ENCODE measurements at regions not wholly inside any gene's neighbourhood (a gene's known extent, or its start where the extent isn't known, plus 50 kb on each side); places are given as distances from the start of the nearest gene placed in this dataset.

DNA sequence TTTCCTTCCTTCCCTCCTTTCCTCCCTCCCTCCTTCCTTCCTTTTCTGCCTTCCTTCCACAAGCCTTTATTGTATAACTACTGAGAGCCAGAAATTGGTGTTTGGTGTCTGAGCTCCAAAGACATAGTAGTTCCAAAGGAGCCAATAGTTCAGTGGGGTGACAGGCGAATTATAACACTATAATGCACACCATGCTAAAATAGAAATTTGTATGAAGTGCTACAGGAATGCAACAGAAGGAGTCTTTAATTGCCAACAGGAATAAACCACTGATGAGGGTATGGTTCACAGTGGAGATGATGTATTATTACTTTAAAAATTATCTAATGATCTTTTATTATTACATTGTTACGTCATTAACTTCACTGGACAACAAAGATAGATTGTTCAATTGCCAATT, 158.8 kb upstream of the SP8 start:
- POLR2A ChIA-PET = no interaction called here
- Histone ChIP-seq H2AFZ (ENCODE audit: control insufficient read depth, low read depth, low read length) (no peak overlapping the region), H3K4me3 (no peak overlapping the region), H3K4me2 (ENCODE audit: control insufficient read depth, insufficient read depth) (no peak overlapping the region), H3K27ac (ENCODE audit: control insufficient read depth, insufficient read depth) (no peak overlapping the region), H3K36me3 (ENCODE audit: control insufficient read depth in 2 of 2, insufficient read depth in 2 of 2, low read length in 1 of 2) (no peaks in the 10 kb centered on the region), H3K27me3 (replicated peaks in 1 of 2; ENCODE audit: control insufficient read depth in 2 of 2, insufficient read depth in 2 of 2, low read length in 1 of 2) (no peaks in the 10 kb centered on the region), H4K20me1 (ENCODE audit: control insufficient read depth, insufficient read depth) (no peaks in the 10 kb centered on the region), H3K4me1 (ENCODE audit: control insufficient read depth, insufficient read depth, low read length) (no peaks in the 10 kb centered on the region), H3K9me3 (replicated peaks; ENCODE audit: control insufficient read depth, insufficient read depth, low read length) (no peaks in the 10 kb centered on the region), H3K9ac (ENCODE audit: control insufficient read depth, insufficient read depth, low read length) (no peak overlapping the region), H3K79me2 (ENCODE audit: control insufficient read depth, insufficient read depth, low read length) (no peaks in the 10 kb centered on the region)
- DNase-seq (ENCODE audit: low read depth, low spot score) (no peak), FAIRE-seq (no peak), ATAC-seq (no peak)
- BruUV-seq (replicated peaks) = no TSS peak
- intact Hi-C loops (cut with micrococcal nuclease; ENCODE audit: unreplicated experiment) (no loop called here), in situ Hi-C loops (cut with MboI) (no loop called here)
- SMC1A ChIA-PET (ENCODE audit: uncharacterized antibody, unreplicated experiment) = no interaction called here
- CTCF ChIA-PET = interaction anchor here (0.7 kb wide), 1 partner anchor 1232 kb away, joined by 3 read pairs; no protein-coding TSS in a partner anchor
- WGBS (ENCODE audit: insufficient coverage, insufficient replicate concordance, low lambda C conversion rate, missing lambda C conversion rate) = 0% methylated on average over 2 of the region's 2 CpGs
- TF ChIP-seq CBX3 (IDR thresholded peaks at IDR 0.05; ENCODE audit: borderline replicate concordance, low read depth) = no peak
- TF ChIP-seq, protein P1, sequence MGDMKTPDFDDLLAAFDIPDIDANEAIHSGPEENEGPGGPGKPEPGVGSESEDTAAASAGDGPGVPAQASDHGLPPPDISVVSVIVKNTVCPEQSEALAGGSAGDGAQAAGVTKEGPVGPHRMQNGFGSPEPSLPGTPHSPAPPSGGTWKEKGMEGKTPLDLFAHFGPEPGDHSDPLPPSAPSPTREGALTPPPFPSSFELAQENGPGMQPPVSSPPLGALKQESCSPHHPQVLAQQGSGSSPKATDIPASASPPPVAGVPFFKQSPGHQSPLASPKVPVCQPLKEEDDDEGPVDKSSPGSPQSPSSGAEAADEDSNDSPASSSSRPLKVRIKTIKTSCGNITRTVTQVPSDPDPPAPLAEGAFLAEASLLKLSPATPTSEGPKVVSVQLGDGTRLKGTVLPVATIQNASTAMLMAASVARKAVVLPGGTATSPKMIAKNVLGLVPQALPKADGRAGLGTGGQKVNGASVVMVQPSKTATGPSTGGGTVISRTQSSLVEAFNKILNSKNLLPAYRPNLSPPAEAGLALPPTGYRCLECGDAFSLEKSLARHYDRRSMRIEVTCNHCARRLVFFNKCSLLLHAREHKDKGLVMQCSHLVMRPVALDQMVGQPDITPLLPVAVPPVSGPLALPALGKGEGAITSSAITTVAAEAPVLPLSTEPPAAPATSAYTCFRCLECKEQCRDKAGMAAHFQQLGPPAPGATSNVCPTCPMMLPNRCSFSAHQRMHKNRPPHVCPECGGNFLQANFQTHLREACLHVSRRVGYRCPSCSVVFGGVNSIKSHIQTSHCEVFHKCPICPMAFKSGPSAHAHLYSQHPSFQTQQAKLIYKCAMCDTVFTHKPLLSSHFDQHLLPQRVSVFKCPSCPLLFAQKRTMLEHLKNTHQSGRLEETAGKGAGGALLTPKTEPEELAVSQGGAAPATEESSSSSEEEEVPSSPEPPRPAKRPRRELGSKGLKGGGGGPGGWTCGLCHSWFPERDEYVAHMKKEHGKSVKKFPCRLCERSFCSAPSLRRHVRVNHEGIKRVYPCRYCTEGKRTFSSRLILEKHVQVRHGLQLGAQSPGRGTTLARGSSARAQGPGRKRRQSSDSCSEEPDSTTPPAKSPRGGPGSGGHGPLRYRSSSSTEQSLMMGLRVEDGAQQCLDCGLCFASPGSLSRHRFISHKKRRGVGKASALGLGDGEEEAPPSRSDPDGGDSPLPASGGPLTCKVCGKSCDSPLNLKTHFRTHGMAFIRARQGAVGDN (IDR thresholded peaks at IDR 0.05) = no peak
- RAD21 ChIA-PET (ENCODE audit: unreplicated experiment) = no interaction called here

DNA sequence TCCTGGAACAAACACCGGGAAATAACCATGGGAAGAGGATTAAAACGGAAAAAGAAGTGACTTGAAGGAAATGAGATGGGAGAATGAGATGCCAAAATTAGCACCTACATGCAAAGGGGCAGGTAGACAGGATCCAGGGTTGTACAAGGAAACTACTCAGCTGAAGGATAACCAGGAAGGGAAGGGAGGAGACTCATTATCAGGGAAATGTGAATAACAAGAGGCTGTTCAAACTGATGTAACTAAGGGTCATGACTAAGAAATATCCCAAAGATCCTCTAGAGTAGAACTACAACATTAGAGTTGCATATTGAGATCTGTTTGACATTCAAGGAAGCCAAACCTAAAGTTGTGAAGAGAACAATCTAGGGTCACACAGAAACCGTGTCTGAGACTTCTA, 166.2 kb upstream of the SP8 start:
- FAIRE-seq (no peak), ATAC-seq (no peak), DNase-seq (ENCODE audit: low read depth, low spot score) (no peak)
- WGBS (ENCODE audit: insufficient coverage, insufficient replicate concordance, low lambda C conversion rate, missing lambda C conversion rate) = 25% methylated on average over 3 of the region's 3 CpGs
- Histone ChIP-seq H3K4me1 (ENCODE audit: control insufficient read depth, insufficient read depth, low read length) (no peaks in the 10 kb centered on the region), H3K27me3 (replicated peaks in 1 of 2; ENCODE audit: control insufficient read depth in 2 of 2, insufficient read depth in 2 of 2, low read length in 1 of 2) (no peaks in the 10 kb centered on the region), H3K27ac (ENCODE audit: control insufficient read depth, insufficient read depth) (no peak overlapping the region), H3K4me2 (ENCODE audit: control insufficient read depth, insufficient read depth) (no peak overlapping the region), H3K36me3 (ENCODE audit: control insufficient read depth in 2 of 2, insufficient read depth in 2 of 2, low read length in 1 of 2) (no peaks in the 10 kb centered on the region), H3K9ac (ENCODE audit: control insufficient read depth, insufficient read depth, low read length) (no peak overlapping the region), H3K79me2 (ENCODE audit: control insufficient read depth, insufficient read depth, low read length) (no peaks in the 10 kb centered on the region), H4K20me1 (ENCODE audit: control insufficient read depth, insufficient read depth) (no peaks in the 10 kb centered on the region), H3K4me3 (no peak overlapping the region), H2AFZ (ENCODE audit: control insufficient read depth, low read depth, low read length) (no peak overlapping the region), H3K9me3 (replicated peaks; ENCODE audit: control insufficient read depth, insufficient read depth, low read length) (no peaks in the 10 kb centered on the region)
- no TSS peak for BruUV-seq (replicated peaks)
- RAD21 ChIA-PET (ENCODE audit: unreplicated experiment) = no interaction called here
- in situ Hi-C loops (cut with MboI) (no loop called here), intact Hi-C loops (cut with micrococcal nuclease; ENCODE audit: unreplicated experiment) (no loop called here)
- SMC1A ChIA-PET (ENCODE audit: uncharacterized antibody, unreplicated experiment) = interaction anchor here (0.7 kb wide), 1 partner anchor 258 kb away, joined by 3 read pairs; no protein-coding TSS in a partner anchor
- POLR2A ChIA-PET = no interaction called here
- CTCF ChIA-PET = no interaction called here
- TF ChIP-seq, protein P2, sequence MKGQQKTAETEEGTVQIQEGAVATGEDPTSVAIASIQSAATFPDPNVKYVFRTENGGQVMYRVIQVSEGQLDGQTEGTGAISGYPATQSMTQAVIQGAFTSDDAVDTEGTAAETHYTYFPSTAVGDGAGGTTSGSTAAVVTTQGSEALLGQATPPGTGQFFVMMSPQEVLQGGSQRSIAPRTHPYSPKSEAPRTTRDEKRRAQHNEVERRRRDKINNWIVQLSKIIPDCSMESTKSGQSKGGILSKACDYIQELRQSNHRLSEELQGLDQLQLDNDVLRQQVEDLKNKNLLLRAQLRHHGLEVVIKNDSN (IDR thresholded peaks at IDR 0.05; ENCODE audit: borderline replicate concordance, extremely low read length, insufficient read depth, low read depth, low read length) = no peak
- TF ChIP-seq RCOR1 (conservative IDR thresholded peaks at IDR 0.05; ENCODE audit: low read depth, low read length) (no peak), KDM1A (IDR thresholded peaks at IDR 0.05; ENCODE audit: borderline replicate concordance) (no peak), ZZZ3 (IDR thresholded peaks at IDR 0.05; ENCODE audit: control insufficient read depth, insufficient read length, low read depth) (no peak), GATAD2B (conservative IDR thresholded peaks at IDR 0.05; ENCODE audit: low read depth) (no peak)
- TF ChIP-seq, protein P3, sequence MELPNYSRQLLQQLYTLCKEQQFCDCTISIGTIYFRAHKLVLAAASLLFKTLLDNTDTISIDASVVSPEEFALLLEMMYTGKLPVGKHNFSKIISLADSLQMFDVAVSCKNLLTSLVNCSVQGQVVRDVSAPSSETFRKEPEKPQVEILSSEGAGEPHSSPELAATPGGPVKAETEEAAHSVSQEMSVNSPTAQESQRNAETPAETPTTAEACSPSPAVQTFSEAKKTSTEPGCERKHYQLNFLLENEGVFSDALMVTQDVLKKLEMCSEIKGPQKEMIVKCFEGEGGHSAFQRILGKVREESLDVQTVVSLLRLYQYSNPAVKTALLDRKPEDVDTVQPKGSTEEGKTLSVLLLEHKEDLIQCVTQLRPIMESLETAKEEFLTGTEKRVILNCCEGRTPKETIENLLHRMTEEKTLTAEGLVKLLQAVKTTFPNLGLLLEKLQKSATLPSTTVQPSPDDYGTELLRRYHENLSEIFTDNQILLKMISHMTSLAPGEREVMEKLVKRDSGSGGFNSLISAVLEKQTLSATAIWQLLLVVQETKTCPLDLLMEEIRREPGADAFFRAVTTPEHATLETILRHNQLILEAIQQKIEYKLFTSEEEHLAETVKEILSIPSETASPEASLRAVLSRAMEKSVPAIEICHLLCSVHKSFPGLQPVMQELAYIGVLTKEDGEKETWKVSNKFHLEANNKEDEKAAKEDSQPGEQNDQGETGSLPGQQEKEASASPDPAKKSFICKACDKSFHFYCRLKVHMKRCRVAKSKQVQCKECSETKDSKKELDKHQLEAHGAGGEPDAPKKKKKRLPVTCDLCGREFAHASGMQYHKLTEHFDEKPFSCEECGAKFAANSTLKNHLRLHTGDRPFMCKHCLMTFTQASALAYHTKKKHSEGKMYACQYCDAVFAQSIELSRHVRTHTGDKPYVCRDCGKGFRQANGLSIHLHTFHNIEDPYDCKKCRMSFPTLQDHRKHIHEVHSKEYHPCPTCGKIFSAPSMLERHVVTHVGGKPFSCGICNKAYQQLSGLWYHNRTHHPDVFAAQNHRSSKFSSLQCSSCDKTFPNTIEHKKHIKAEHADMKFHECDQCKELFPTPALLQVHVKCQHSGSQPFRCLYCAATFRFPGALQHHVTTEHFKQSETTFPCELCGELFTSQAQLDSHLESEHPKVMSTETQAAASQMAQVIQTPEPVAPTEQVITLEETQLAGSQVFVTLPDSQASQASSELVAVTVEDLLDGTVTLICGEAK (IDR thresholded peaks at IDR 0.05; ENCODE audit: borderline replicate concordance) = no peak
